Epithelial cell of esophagus (primary cell): ENCODE measurements at regions not wholly inside any gene's neighbourhood (a gene's known extent, or its start where the extent isn't known, plus 50 kb on each side); places are given as distances from the start of the nearest gene placed in this dataset.

Source experiments
- DNase-seq: peaks from one replicate; pipeline ENCODE4 v3.0.0; 2010; ENCODE audit warnings: low read depth
- H3K4me3 ChIP-seq: 2 replicates; pipeline ENCODE4 v1.5.1; 2011; ENCODE audit warnings: mild to moderate bottlenecking, low read length, control low read depth
- CTCF ChIP-seq: IDR thresholded peaks from 2 replicates; pipeline ENCODE4 v1.5.1; 2011; ENCODE audit warnings: low read depth, mild to moderate bottlenecking, low read length, control low read depth, inconsistent platforms; ENCODE audit not compliant: insufficient read depth; ENCODE audit errors: missing control alignments

GRCh38 chr11:27193434-27194225 is 153.0 kb downstream of the BBOX1 start:
- no peak for DNase-seq
- no peak for TF ChIP-seq CTCF
- no peak overlapping the region for H3K4me3 ChIP-seq

- DNase-seq, result no peak
- no peak overlapping the region for H3K4me3 ChIP-seq
- no peak for TF ChIP-seq CTCF
Observed at GRCh38 chr11:27192184-27192583, 151.6 kb downstream of the BBOX1 start.

DNA sequence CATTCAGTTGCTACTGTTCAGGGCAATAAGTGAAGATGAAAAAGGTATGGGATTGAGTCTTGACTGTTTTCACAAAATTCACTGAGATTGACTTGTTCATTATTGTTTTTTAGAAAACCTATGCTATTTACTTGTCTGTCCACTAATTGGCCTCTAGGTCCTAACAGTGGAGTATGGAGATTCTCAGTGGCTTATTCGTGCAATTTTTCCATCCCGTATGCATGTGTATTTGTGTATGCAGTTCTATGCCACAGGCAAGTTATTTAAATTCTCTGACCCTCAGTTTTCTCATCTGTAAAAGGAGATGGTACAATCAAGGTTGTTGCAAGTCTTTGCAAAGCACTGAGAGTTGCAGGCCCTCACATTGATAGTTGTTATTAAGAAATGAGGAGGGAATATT is 151.0 kb downstream of the BBOX1 start:
- no peak for TF ChIP-seq CTCF
- H3K4me3 ChIP-seq, result no peak overlapping the region
- no peak for DNase-seq

- TF ChIP-seq CTCF, result no peak
- no peak overlapping the region for H3K4me3 ChIP-seq
- no peak for DNase-seq
Observed at GRCh38 chr11:27188696-27189095, 148.1 kb downstream of the BBOX1 start.

DNA sequence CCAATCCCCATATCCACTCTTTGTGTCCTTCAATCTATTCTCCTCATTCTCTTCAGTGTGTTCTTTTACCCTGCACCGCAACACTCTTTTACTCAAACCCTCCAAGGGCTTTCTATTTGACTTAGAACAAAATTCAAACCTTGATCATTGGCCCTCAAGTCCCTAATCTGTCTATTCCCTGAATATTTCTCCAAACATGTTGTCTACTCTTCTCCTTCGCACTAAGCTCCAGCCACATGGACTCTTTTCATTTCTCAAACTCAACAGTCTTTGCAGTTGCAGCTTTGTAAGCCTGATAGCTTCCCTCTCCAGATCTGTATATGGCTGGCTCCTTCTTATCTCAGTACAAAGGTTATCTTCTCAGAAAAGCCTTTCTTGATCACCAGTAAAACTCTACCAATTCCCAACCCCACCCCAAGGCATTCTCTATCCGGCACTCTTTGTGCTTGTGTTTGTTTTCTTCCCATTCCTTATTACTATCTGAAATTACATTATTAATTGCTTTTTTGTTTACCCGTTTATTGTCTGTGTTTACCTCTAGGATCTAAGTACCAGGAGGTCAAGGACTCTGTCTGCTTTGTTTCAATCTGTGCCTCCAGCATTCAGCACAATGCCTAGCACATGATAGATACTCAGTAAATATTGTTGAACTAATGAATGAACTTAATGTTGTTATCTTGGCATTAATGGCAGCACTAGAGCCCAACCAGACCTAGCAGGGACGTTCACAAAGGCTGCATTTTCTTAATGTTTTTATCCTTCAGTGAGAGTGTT is 147.4 kb downstream of the BBOX1 start:
- TF ChIP-seq CTCF, result no peak
- H3K4me3 ChIP-seq, result no peak overlapping the region
- DNase-seq, result no peak

GRCh38 chr11:27187075-27187847 is 146.6 kb downstream of the BBOX1 start:
- no peak overlapping the region for H3K4me3 ChIP-seq
- no peak for TF ChIP-seq CTCF
- no peak for DNase-seq
